ENCODE measurements at regions not wholly inside any gene's neighbourhood (a gene's known extent, or its start where the extent isn't known, plus 50 kb on each side); places are given as distances from the start of the nearest gene placed in this dataset.

DNA sequence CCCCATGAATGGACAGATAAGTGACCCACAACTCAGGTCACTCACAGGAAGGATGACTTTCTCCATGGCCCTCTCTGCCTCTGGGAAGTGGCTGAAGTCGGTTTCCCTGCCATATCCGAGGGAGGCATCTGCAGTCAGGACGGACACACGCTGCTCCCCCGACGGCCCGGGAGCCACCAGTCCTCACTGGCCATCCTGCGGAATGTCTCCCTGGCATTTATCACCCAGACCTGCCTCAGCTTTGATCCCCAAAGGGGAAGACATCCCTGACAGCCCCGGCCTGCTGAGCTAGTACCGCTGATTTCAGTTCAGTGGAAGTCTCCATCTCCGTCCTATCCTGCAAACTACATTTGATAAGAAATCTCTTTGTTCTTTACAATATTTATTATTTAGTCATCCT lies 339.5 kb upstream of the MKI67 start:
- Mint-ChIP-seq H3K9me3 (no peaks in the 10 kb centered on the region), H3K27me3 (ENCODE audit: low read depth) (peaks cover 5% of the 10 kb centered on the region), H3K4me1 (no peaks in the 10 kb centered on the region), H3K27ac (ENCODE audit: unreplicated experiment) (no peak overlapping the region), H3K4me3 (no peak overlapping the region), H3K36me3 (ENCODE audit: low read depth) (no peaks in the 10 kb centered on the region)
- no peak for DNase-seq (ENCODE audit: low read depth, low spot score)
- TF ChIP-seq, protein P1, sequence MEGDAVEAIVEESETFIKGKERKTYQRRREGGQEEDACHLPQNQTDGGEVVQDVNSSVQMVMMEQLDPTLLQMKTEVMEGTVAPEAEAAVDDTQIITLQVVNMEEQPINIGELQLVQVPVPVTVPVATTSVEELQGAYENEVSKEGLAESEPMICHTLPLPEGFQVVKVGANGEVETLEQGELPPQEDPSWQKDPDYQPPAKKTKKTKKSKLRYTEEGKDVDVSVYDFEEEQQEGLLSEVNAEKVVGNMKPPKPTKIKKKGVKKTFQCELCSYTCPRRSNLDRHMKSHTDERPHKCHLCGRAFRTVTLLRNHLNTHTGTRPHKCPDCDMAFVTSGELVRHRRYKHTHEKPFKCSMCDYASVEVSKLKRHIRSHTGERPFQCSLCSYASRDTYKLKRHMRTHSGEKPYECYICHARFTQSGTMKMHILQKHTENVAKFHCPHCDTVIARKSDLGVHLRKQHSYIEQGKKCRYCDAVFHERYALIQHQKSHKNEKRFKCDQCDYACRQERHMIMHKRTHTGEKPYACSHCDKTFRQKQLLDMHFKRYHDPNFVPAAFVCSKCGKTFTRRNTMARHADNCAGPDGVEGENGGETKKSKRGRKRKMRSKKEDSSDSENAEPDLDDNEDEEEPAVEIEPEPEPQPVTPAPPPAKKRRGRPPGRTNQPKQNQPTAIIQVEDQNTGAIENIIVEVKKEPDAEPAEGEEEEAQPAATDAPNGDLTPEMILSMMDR (conservative IDR thresholded peaks at IDR 0.05), result no peak

DNA sequence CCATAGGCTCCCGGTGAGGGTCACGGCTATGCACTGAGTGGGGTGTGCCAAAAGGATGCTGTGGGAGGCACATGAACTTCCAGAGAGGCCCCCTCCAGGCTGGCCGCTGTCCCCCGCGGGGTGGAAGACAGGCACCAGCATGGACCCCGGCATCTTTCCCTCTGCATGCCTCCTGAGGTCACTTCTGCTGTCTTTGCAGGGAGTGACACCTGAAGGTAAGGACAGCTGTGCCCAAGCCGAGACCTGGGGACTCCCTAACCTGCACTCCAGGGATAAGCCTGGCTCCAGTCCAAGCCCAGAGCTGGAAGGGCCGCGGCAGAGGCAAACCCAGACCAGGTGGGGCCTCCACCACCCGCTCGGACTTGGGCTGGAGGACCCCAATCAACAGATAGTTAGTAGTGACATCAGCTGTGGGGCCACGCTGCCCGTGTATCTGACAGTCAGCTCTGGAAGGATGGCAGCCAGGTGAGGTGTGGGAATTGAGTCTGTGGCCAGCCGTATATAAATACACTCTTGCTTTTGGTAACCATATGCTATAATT lies 340.7 kb upstream of the MKI67 start:
- Mint-ChIP-seq H3K27ac (ENCODE audit: unreplicated experiment) (no peak overlapping the region), H3K9me3 (no peaks in the 10 kb centered on the region), H3K36me3 (ENCODE audit: low read depth) (no peaks in the 10 kb centered on the region), H3K27me3 (ENCODE audit: low read depth) (peaks cover 5% of the 10 kb centered on the region), H3K4me3 (no peak overlapping the region), H3K4me1 (no peaks in the 10 kb centered on the region)
- no peak for DNase-seq (ENCODE audit: low read depth, low spot score)
- TF ChIP-seq, protein P1 (conservative IDR thresholded peaks at IDR 0.05), result no peak

DNA sequence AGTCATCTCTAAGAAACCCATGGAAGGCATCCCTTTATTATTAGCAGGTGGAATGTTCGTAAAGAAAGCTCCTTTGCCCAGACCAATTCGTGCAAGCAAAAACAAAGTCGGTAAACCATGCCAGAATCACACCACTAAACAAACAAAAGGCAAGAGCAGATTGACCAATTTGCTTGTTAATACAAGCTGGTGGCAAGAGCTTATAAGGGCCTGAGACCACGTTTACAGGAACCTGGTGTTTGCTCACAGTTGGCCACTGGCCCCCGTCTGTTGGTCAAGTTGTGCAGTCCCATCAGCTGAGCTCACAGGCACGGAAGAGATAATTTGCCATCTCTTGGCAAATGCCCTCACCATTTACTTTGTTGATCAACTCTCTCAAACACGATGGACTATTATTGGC lies 342.2 kb upstream of the MKI67 start:
- no peaks in the 10 kb centered on the region for H3K36me3 Mint-ChIP-seq (ENCODE audit: low read depth)
- H3K27me3 Mint-ChIP-seq (ENCODE audit: low read depth), result peaks cover 2% of the 10 kb centered on the region
- no peak for DNase-seq (ENCODE audit: low read depth, low spot score)
- H3K9me3 Mint-ChIP-seq, result no peaks in the 10 kb centered on the region
- no peak overlapping the region for H3K4me3 Mint-ChIP-seq
- H3K4me1 Mint-ChIP-seq, result no peaks in the 10 kb centered on the region
- H3K27ac Mint-ChIP-seq (ENCODE audit: unreplicated experiment), result no peak overlapping the region
- TF ChIP-seq, protein P1 (conservative IDR thresholded peaks at IDR 0.05), result no peak

DNA sequence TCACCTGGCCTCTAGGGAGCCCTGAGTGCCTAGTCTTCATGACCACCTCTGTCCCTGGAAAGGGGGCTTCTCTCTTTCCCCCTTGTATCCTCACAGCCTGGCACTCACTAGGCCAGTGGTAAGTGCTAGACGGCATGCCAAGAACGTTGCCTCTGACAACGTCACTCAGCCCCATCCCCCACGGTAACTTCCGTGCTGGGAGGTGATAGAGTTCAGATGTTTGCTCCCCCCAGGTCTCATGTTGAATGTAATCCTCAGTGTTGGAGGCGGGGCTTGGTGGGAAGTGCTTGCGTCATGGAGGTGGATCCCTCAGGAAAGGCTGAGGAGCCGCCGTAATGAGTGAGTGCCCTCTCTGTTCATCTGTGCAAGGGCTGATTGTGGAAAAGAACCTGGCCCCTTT lies 343.3 kb upstream of the MKI67 start:
- Mint-ChIP-seq H3K27me3 (ENCODE audit: low read depth) (peaks cover 2% of the 10 kb centered on the region), H3K4me3 (no peak overlapping the region), H3K9me3 (no peaks in the 10 kb centered on the region), H3K36me3 (ENCODE audit: low read depth) (no peaks in the 10 kb centered on the region), H3K27ac (ENCODE audit: unreplicated experiment) (no peak overlapping the region), H3K4me1 (no peaks in the 10 kb centered on the region)
- no peak for DNase-seq (ENCODE audit: low read depth, low spot score)
- TF ChIP-seq, protein P1 (conservative IDR thresholded peaks at IDR 0.05), result no peak

DNA sequence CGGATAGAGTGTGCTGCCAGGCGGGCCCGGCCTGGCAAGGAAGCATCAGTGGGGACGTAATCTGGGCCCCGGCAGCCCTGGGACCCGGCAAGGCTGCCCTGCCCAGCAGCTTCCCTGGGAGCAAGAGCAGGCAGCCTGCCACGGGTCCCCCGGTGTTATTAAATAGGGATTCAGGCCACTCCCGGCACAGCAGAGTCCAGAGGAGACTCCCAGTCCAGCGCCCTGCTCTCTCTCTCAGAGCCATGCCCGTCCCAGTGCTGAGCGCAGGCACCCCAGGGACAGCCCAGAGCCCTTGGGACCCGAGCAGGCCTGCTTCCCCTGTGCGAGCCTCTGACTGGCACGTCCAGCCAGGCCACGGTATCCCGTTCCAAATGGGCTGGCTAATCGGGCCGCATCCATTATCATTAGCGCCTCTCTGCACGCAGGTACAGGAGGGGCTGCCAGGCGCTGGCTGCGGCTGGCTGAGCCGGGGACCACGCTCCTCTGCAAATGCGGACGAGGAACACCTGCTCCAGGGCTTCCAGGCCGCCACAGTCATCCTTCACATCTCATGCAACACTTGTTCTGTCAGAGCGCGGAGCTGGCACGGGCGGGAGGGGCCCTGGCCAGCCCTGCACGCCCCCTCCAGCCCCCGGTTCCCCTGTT lies 344.2 kb upstream of the MKI67 start:
- Mint-ChIP-seq H3K36me3 (ENCODE audit: low read depth) (no peaks in the 10 kb centered on the region), H3K4me1 (no peaks in the 10 kb centered on the region), H3K27ac (ENCODE audit: unreplicated experiment) (no peak overlapping the region), H3K4me3 (no peak overlapping the region), H3K27me3 (ENCODE audit: low read depth) (no peaks in the 10 kb centered on the region), H3K9me3 (no peaks in the 10 kb centered on the region)
- no peak for DNase-seq (ENCODE audit: low read depth, low spot score)
- TF ChIP-seq, protein P1 (conservative IDR thresholded peaks at IDR 0.05), result no peak

Measured in neural crest cell (in vitro differentiated cells).